ENCODE measurements at regions not wholly inside any gene's neighbourhood (a gene's known extent, or its start where the extent isn't known, plus 50 kb on each side); places are given as distances from the start of the nearest gene placed in this dataset.

- no peak for TF ChIP-seq ZNF462 (CRISPR knock-in tag; IDR thresholded peaks at IDR 0.05)
- no peak for TF ChIP-seq NANOG (IDR thresholded peaks at IDR 0.05; ENCODE audit: borderline replicate concordance)
- no peak for TF ChIP-seq ETS1 (IDR thresholded peaks at IDR 0.05)
Measured at GRCh38 chr16:5993356-5993755, 895.8 kb upstream of the EEF2KMT start (continued).

DNA sequence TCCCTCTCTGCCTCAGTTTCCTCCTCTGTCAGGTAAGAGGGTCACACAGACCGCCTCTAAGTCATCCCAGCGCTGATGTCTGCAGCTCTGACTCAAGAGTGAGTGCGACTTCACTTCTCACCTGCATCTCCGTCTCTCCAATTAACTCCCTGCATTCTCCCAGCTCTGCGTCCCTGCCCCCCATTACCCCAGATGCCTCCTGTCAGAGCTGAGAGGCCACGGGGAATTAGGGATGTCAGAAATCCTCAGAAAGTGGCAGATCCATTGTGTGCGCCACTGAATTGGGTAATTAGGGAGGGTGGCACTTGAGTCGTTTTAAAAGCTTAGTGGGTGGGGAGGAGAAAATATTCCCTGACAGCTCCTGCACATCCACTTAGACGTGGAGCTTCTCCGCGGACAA is 885.4 kb upstream of the EEF2KMT start:
- no peaks in the 10 kb centered on the region for H3K36me3 ChIP-seq (ENCODE audit: insufficient read depth)
- ATAC-seq: peak; percentile 17; the same call in 2 of the 3 replicates
- Mint-ChIP-seq H3K36me3 (ENCODE audit: low read depth) (no peaks in the 10 kb centered on the region), H3K27me3 (ENCODE audit: insufficient read depth, low read depth, poor library complexity) (peaks cover 8% of the 10 kb centered on the region), H3K27ac (no peak overlapping the region; the same call in 1 of the 2 replicates), H3K4me1 (peaks cover 43% of the 10 kb centered on the region), H3K9me3 (no peaks in the 10 kb centered on the region), H3K4me3 (no peak overlapping the region)
- peaks cover 9% of the 10 kb centered on the region for H3K4me1 ChIP-seq (ENCODE audit: insufficient read depth)
- H3K4me3 ChIP-seq: no peak overlapping the region
- no peaks in the 10 kb centered on the region for H3K9me2 ChIP-seq (ENCODE audit: insufficient read depth)
- H3K27me3 ChIP-seq (ENCODE audit: insufficient read depth): no peaks in the 10 kb centered on the region
- H3K79me2 ChIP-seq (replicated peaks; ENCODE audit: insufficient read depth): no peaks in the 10 kb centered on the region
- H4K20me1 ChIP-seq (replicated peaks; ENCODE audit: insufficient read depth): no peaks in the 10 kb centered on the region
- no peak overlapping the region for H3K4me2 ChIP-seq
- no peaks in the 10 kb centered on the region for H3F3A ChIP-seq (replicated peaks; ENCODE audit: low read depth)
- no peak overlapping the region for H2AFZ ChIP-seq
- H3K27ac ChIP-seq (ENCODE audit: low read depth): no peak overlapping the region
- no peak for DNase-seq (ENCODE audit: low spot score)
- TF ChIP-seq CREB1 (CRISPR knock-in tag; IDR thresholded peaks at IDR 0.05; ENCODE audit: low read depth) (no peak), ZNF462 (CRISPR knock-in tag; IDR thresholded peaks at IDR 0.05) (no peak), EZH2 (IDR thresholded peaks at IDR 0.05; ENCODE audit: low read depth, unreplicated experiment) (no peak), STAT1 (IDR thresholded peaks at IDR 0.05; ENCODE audit: unreplicated experiment) (no peak)
- TF ChIP-seq, protein P1, sequence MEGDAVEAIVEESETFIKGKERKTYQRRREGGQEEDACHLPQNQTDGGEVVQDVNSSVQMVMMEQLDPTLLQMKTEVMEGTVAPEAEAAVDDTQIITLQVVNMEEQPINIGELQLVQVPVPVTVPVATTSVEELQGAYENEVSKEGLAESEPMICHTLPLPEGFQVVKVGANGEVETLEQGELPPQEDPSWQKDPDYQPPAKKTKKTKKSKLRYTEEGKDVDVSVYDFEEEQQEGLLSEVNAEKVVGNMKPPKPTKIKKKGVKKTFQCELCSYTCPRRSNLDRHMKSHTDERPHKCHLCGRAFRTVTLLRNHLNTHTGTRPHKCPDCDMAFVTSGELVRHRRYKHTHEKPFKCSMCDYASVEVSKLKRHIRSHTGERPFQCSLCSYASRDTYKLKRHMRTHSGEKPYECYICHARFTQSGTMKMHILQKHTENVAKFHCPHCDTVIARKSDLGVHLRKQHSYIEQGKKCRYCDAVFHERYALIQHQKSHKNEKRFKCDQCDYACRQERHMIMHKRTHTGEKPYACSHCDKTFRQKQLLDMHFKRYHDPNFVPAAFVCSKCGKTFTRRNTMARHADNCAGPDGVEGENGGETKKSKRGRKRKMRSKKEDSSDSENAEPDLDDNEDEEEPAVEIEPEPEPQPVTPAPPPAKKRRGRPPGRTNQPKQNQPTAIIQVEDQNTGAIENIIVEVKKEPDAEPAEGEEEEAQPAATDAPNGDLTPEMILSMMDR (conservative IDR thresholded peaks at IDR 0.05; ENCODE audit: low read depth in 2 of 2): no peak
